Activated T-cell treated with anti-CD3 and anti-CD28 coated beads, Interleukin-2, amount 50 U/mL, for 24 hours (primary cell): ENCODE measurements at regions not wholly inside any gene's neighbourhood (a gene's known extent, or its start where the extent isn't known, plus 50 kb on each side); places are given as distances from the start of the nearest gene placed in this dataset.

ENCODE experiments used
- DNase-seq: peaks from one replicate; pipeline ENCODE4 v3.0.0-alpha.2; 2020
- H3K27ac Mint-ChIP-seq: 2 replicates; pipeline ENCODE4 v1.8.0; 2020; ENCODE audit warnings: mild to moderate bottlenecking, mixed read lengths
- H3K27me3 Mint-ChIP-seq: 2 replicates; pipeline ENCODE4 v1.8.0; 2020; ENCODE audit warnings: mixed read lengths
- H3K36me3 Mint-ChIP-seq: 2 replicates; pipeline ENCODE4 v1.8.0; 2020; ENCODE audit warnings: low read depth, mixed read lengths
- H3K4me1 Mint-ChIP-seq: 2 replicates; pipeline ENCODE4 v1.8.0; 2020; ENCODE audit warnings: low read depth, mixed read lengths
- H3K4me3 Mint-ChIP-seq: 2 replicates; pipeline ENCODE4 v1.8.0; 2020; ENCODE audit warnings: mild to moderate bottlenecking, moderate library complexity, mixed read lengths
- H3K9me3 Mint-ChIP-seq: 2 replicates; pipeline ENCODE4 v1.8.0; 2020; ENCODE audit warnings: mixed read lengths

- Mint-ChIP-seq H3K27ac (no peak overlapping the region), H3K4me1 (no peaks in the 10 kb centered on the region), H3K4me3 (no peak overlapping the region), H3K36me3 (no peaks in the 10 kb centered on the region), H3K27me3 (no peaks in the 10 kb centered on the region), H3K9me3 (no peaks in the 10 kb centered on the region)
- DNase-seq = no peak
Measured at GRCh38 chr5:4941161-4941560, 199.0 kb upstream of the ADAMTS16 start.

DNA sequence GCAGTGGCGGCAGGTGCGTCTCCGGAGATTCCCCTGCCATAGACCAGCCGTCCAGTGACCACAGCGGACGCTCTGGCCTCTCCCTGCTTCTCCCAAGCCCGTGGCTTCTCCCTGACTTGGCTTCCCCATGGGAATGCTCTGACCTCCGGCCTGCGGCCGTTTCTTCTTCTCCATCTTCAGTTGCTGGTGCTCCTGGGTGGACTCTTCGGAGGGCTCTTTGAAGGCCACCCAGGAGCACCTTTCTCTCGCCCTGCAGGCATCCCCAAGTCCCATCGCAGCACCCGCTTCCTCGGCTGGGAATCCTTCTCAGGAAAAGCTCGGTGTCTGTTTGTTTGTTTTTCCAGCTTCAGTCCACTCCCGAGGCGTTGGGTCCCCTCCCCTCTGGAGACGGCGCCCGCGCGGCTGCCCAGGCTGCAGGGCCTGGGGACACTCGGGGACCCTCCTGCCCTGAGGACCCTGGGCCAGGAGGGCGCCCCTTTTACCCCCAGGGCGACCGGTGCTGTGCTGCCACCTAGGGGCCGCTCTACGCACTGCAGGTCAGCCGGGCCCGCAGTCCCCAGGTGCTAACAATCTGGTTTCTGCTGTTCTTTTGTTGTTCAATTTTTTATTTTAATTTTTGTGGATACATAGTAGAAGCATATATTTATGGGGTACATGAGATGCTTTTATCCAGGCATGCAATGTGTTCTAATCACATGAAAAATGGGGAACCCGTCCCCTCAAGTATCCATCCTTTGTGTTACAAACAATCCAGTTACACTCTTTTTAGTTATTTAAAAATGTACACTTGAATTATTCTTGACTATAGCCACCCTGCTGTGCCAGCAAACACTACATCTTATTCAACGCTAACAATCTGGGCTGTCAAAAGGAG is 197.9 kb upstream of the ADAMTS16 start:
- no peaks in the 10 kb centered on the region for H3K4me1 Mint-ChIP-seq
- no peaks in the 10 kb centered on the region for H3K36me3 Mint-ChIP-seq
- DNase-seq = peak; percentile 34
- H3K4me3 Mint-ChIP-seq = no peak overlapping the region
- no peaks in the 10 kb centered on the region for H3K9me3 Mint-ChIP-seq
- no peaks in the 10 kb centered on the region for H3K27me3 Mint-ChIP-seq
- H3K27ac Mint-ChIP-seq = no peak overlapping the region

GRCh38 chr5:4942831-4943178 is 197.3 kb upstream of the ADAMTS16 start:
- H3K4me3 Mint-ChIP-seq = no peak overlapping the region
- no peak for DNase-seq
- H3K27me3 Mint-ChIP-seq = no peaks in the 10 kb centered on the region
- H3K27ac Mint-ChIP-seq = no peak overlapping the region
- no peaks in the 10 kb centered on the region for H3K36me3 Mint-ChIP-seq
- H3K4me1 Mint-ChIP-seq = no peaks in the 10 kb centered on the region
- H3K9me3 Mint-ChIP-seq = no peaks in the 10 kb centered on the region

GRCh38 chr5:4945296-4945695 is 194.8 kb upstream of the ADAMTS16 start:
- H3K4me1 Mint-ChIP-seq = no peaks in the 10 kb centered on the region
- H3K27ac Mint-ChIP-seq = no peak overlapping the region
- no peaks in the 10 kb centered on the region for H3K27me3 Mint-ChIP-seq
- DNase-seq = no peak
- H3K4me3 Mint-ChIP-seq = no peak overlapping the region
- no peaks in the 10 kb centered on the region for H3K36me3 Mint-ChIP-seq
- peaks cover 2% of the 10 kb centered on the region for H3K9me3 Mint-ChIP-seq

- no peak overlapping the region for H3K4me3 Mint-ChIP-seq
- peaks cover 2% of the 10 kb centered on the region for H3K9me3 Mint-ChIP-seq
- no peaks in the 10 kb centered on the region for H3K4me1 Mint-ChIP-seq
- no peaks in the 10 kb centered on the region for H3K27me3 Mint-ChIP-seq
- no peak for DNase-seq
- H3K27ac Mint-ChIP-seq = no peak overlapping the region
- no peaks in the 10 kb centered on the region for H3K36me3 Mint-ChIP-seq
Measured at GRCh38 chr5:4947106-4947505, 193.0 kb upstream of the ADAMTS16 start.

- Mint-ChIP-seq H3K36me3 (no peaks in the 10 kb centered on the region), H3K27ac (no peak overlapping the region), H3K9me3 (peaks cover 2% of the 10 kb centered on the region)
Measured at GRCh38 chr5:4947893-4948536, 192.1 kb upstream of the ADAMTS16 start.

GRCh38 chr5:4949108-4949507 is 191.0 kb upstream of the ADAMTS16 start:
- peaks cover 2% of the 10 kb centered on the region for H3K9me3 Mint-ChIP-seq
- no peak overlapping the region for H3K27ac Mint-ChIP-seq
- DNase-seq = no peak
- no peaks in the 10 kb centered on the region for H3K4me1 Mint-ChIP-seq
- no peak overlapping the region for H3K4me3 Mint-ChIP-seq
- H3K36me3 Mint-ChIP-seq = no peaks in the 10 kb centered on the region
- no peaks in the 10 kb centered on the region for H3K27me3 Mint-ChIP-seq

More at GRCh38 chr5:4947893-4948536, 192.1 kb upstream of the ADAMTS16 start:
- no peak for DNase-seq
- H3K27me3 Mint-ChIP-seq = no peaks in the 10 kb centered on the region
- H3K4me1 Mint-ChIP-seq = no peaks in the 10 kb centered on the region
- no peak overlapping the region for H3K4me3 Mint-ChIP-seq

DNA sequence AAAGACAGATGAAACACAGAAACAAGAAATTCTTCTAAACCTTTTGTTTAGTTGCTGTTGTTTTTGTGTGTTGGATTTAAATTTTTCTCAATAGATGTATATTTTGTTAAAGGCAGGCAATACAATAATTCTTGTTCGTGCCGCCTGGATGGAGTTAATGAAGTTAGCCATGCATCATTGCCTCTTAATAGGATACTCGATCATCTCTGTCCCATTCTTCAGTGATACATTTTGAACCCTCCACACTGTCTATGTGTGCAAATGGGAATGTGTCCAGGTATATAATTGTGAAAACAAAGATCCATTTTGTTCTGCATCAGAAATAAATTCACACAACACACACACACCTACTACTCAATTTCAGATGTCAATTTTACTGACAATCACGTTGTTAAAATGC is 186.6 kb upstream of the ADAMTS16 start:
- no peak for DNase-seq
- Mint-ChIP-seq H3K27me3 (no peaks in the 10 kb centered on the region), H3K4me3 (no peak overlapping the region), H3K9me3 (peaks cover 2% of the 10 kb centered on the region), H3K27ac (no peak overlapping the region), H3K36me3 (no peaks in the 10 kb centered on the region), H3K4me1 (no peaks in the 10 kb centered on the region)

DNA sequence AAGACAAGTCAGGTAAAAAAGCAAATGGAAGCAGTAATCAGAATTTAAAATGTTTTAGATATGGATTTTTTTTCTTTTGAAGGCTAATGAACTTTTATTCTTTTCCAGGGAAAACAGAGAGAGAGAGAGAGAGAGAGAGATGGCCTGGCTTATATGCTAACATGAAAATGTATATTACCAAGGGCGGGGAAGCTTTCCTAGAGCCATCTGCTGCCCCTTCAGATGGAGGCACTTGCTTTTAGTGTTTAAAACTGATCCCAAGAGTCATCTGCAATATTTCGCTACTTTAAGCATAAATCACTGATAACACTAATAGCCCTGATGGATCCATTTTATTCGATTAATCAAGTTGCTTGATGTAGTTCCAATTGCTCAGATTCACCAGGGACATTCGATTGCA is 186.1 kb upstream of the ADAMTS16 start:
- Mint-ChIP-seq H3K27me3 (no peaks in the 10 kb centered on the region), H3K4me1 (no peaks in the 10 kb centered on the region), H3K4me3 (no peak overlapping the region), H3K27ac (no peak overlapping the region), H3K36me3 (no peaks in the 10 kb centered on the region), H3K9me3 (peaks cover 2% of the 10 kb centered on the region)
- no peak for DNase-seq

GRCh38 chr5:4963265-4963664 is 176.9 kb upstream of the ADAMTS16 start:
- H3K4me1 Mint-ChIP-seq = no peaks in the 10 kb centered on the region
- no peak overlapping the region for H3K4me3 Mint-ChIP-seq
- DNase-seq = no peak
- no peaks in the 10 kb centered on the region for H3K27me3 Mint-ChIP-seq
- H3K9me3 Mint-ChIP-seq = peaks cover 8% of the 10 kb centered on the region
- no peaks in the 10 kb centered on the region for H3K36me3 Mint-ChIP-seq
- H3K27ac Mint-ChIP-seq = no peak overlapping the region

DNA sequence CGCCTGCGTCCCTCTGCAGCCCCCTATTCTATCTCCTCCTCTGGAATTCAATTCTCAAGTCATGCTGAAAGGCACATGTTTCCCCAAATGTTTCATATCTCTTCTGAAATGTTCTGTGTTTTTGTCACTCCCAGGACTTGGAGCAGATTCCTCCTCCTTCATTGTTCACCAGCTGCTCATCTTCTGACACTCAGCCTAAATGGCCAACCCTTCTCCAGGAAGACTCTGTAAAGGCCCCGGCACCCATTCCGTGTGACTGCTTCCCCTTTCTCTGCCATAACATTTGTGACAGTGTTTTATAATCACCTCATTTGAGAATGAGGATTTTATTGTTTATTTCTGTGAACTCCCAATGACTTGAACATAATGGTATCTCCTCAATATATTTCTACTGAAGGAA is 170.8 kb upstream of the ADAMTS16 start:
- no peaks in the 10 kb centered on the region for H3K4me1 Mint-ChIP-seq
- no peaks in the 10 kb centered on the region for H3K27me3 Mint-ChIP-seq
- H3K4me3 Mint-ChIP-seq = no peak overlapping the region
- H3K36me3 Mint-ChIP-seq = no peaks in the 10 kb centered on the region
- H3K27ac Mint-ChIP-seq = no peak overlapping the region
- peaks cover 8% of the 10 kb centered on the region for H3K9me3 Mint-ChIP-seq
- DNase-seq = no peak

DNA sequence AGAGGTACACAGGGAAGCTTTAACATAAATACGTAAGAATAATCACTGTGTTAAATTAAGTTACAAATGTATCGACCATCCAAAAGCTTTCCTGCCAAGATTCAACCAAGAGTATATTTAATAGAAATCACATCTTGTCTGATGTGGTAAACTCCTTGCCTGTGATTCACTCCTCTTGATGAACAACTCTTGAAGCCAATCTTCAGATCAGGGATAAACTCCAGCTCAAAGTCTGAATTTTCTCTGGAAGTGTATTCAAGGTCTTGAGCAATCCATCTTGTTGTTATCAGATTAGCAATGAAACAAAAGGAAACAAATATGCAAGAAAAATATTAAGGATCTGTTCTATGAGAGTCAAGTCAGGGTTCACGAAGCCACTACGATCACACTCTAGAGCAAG is 170.0 kb upstream of the ADAMTS16 start:
- Mint-ChIP-seq H3K36me3 (no peaks in the 10 kb centered on the region), H3K27ac (no peak overlapping the region), H3K27me3 (no peaks in the 10 kb centered on the region), H3K4me1 (no peaks in the 10 kb centered on the region), H3K9me3 (peaks cover 6% of the 10 kb centered on the region), H3K4me3 (no peak overlapping the region)
- DNase-seq = no peak

- H3K27ac Mint-ChIP-seq = no peak overlapping the region
- H3K4me3 Mint-ChIP-seq = no peak overlapping the region
- H3K27me3 Mint-ChIP-seq = no peaks in the 10 kb centered on the region
- H3K4me1 Mint-ChIP-seq = no peaks in the 10 kb centered on the region
- no peaks in the 10 kb centered on the region for H3K9me3 Mint-ChIP-seq
- DNase-seq = no peak
- no peaks in the 10 kb centered on the region for H3K36me3 Mint-ChIP-seq
Measured at GRCh38 chr5:4976902-4977301, 163.2 kb upstream of the ADAMTS16 start.

DNA sequence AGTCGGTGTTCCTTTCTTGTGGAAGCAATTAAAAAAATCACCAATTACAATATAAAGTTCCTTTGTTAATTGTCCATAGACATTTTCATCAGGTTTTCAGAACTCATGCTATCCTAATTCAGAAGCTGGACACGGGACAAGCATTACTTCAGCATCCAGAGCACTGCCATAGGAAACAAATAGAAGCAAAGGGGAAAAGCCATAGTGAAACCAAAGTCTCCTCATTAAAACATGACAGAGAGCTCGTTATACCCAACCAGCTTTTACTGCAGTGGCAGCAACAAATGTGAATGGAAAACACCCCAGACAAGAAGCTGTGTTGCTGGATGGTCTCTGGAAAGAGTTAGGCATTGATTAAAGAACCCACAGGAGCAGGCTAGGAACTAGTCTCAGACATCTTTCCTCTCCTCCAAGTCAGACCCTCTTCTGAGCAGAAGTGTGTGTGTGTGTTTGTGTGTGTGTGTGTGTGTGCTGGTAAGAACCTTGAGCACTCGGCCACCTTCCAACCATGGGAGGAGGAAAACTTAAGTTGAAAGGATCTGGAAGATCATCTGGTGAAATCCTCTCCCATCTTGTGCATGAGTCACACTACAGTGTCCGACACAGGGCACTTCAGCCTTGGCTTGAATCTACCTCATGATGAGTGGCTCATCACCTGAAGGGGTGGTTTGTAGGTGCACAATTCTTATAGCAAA is 162.6 kb upstream of the ADAMTS16 start:
- Mint-ChIP-seq H3K4me3 (no peak overlapping the region), H3K27ac (no peak overlapping the region), H3K36me3 (no peaks in the 10 kb centered on the region), H3K9me3 (no peaks in the 10 kb centered on the region), H3K4me1 (no peaks in the 10 kb centered on the region), H3K27me3 (no peaks in the 10 kb centered on the region)
- no peak for DNase-seq

- H3K9me3 Mint-ChIP-seq = no peaks in the 10 kb centered on the region
- no peaks in the 10 kb centered on the region for H3K36me3 Mint-ChIP-seq
- H3K4me3 Mint-ChIP-seq = no peak overlapping the region
- H3K27me3 Mint-ChIP-seq = no peaks in the 10 kb centered on the region
- no peaks in the 10 kb centered on the region for H3K4me1 Mint-ChIP-seq
- H3K27ac Mint-ChIP-seq = no peak overlapping the region
- DNase-seq = no peak
Measured at GRCh38 chr5:4980201-4980600, 159.9 kb upstream of the ADAMTS16 start.
